CD4-positive, alpha-beta T cell (primary cell): ENCODE measurements at regions not wholly inside any gene's neighbourhood (a gene's known extent, or its start where the extent isn't known, plus 50 kb on each side); places are given as distances from the start of the nearest gene placed in this dataset.

Experiments
- ATAC-seq: fragments of 200-7000 bp; cut with Tn5 transposase; one replicate; pipeline ENCODE4 v1.10.0; 2022; ENCODE audit warnings: mild to moderate bottlenecking; ENCODE audit not compliant: poor library complexity
- CTCF ChIA-PET: fragments of 350-600 bp; sonication (Branson Sonifier 250); formaldehyde crosslinking; loops from one replicate; lab custom pipeline; 2021; ENCODE audit warnings: antibody characterized with exemption, inconsistent platforms; lab: Charles Lee
- POLR2A ChIA-PET: fragments of 350-600 bp; sonication (Branson Sonifier 250); formaldehyde crosslinking; loops from one replicate; lab custom pipeline; 2021; ENCODE audit warnings: antibody characterized with exemption, inconsistent platforms; lab: Charles Lee
- DNase-seq, 14 experiments: peaks; one replicate each; pipeline ENCODE4 v3.0.0-alpha.2; 2013 to 2020; ENCODE audit warnings: mixed read lengths in 2 of 14
- H3K27ac ChIP-seq, 2 donors: one replicate each; pipeline versions ENCODE4 v1.5.1 to v1.7.0; 2013; ENCODE audit warnings: low read length in 2 of 2, low read depth in 1 of 2, mild to moderate bottlenecking in 1 of 2
- H3K27me3 ChIP-seq, 2 experiments: 1 replicate in 1 of 2; 2 replicates in 1 of 2; pipeline versions ENCODE4 v1.6.1 to v1.7.0; 2013; ENCODE audit warnings: low read length in 2 of 2, control low read depth in 1 of 2, mild to moderate bottlenecking in 1 of 2, moderate library complexity in 1 of 2; ENCODE audit not compliant: insufficient read depth in 2 of 2, control insufficient read depth in 1 of 2
- H3K36me3 ChIP-seq: one replicate; pipeline ENCODE4 v1.6.1; 2013; ENCODE audit warnings: low read length, control low read depth; ENCODE audit not compliant: insufficient read depth
- H3K4me1 ChIP-seq: one replicate; pipeline ENCODE4 v1.6.1; 2013; ENCODE audit warnings: low read length, control low read depth; ENCODE audit not compliant: insufficient read depth
- H3K4me3 ChIP-seq: one replicate; pipeline ENCODE4 v1.5.1; 2013; ENCODE audit warnings: mild to moderate bottlenecking, low read length, moderate library complexity
- H3K9me3 ChIP-seq, 2 experiments: 1 replicate in 1 of 2; 2 replicates in 1 of 2; pipeline versions ENCODE4 v1.6.1 to v1.7.0; 2013; ENCODE audit warnings: low read length in 2 of 2, mild to moderate bottlenecking in 2 of 2, control low read depth in 1 of 2, moderate library complexity in 1 of 2; ENCODE audit not compliant: control insufficient read depth in 1 of 2, insufficient read depth in 1 of 2
- H3K27ac Mint-ChIP-seq: one replicate; pipeline ENCODE4 v1.8.0; 2020; ENCODE audit warnings: mixed read lengths
- H3K27me3 Mint-ChIP-seq: one replicate; pipeline ENCODE4 v1.8.0; 2021; ENCODE audit warnings: mixed read lengths
- H3K36me3 Mint-ChIP-seq: one replicate; pipeline ENCODE4 v1.8.0; 2021; ENCODE audit warnings: low read depth, mixed read lengths
- H3K4me1 Mint-ChIP-seq: one replicate; pipeline ENCODE4 v1.8.0; 2021; ENCODE audit warnings: low read depth, mixed read lengths
- H3K4me3 Mint-ChIP-seq: one replicate; pipeline ENCODE4 v1.8.0; 2020; ENCODE audit warnings: mild to moderate bottlenecking, mixed read lengths
- H3K9me3 Mint-ChIP-seq: one replicate; pipeline ENCODE4 v1.8.0; 2020; ENCODE audit warnings: mixed read lengths
- CTCF ChIP-seq: fragments of 200-600 bp; IDR thresholded peaks from one replicate; pipeline ENCODE4 v1.8.0; 2022; ENCODE audit warnings: antibody characterized with exemption, mild to moderate bottlenecking
- intact Hi-C, 2 experiments: fragments of 100-400 bp; cut with DNase I in 1 of 2; cut with micrococcal nuclease in 1 of 2; formaldehyde crosslinking; loops; one replicate each; pipeline versions ENCODE4 v1.15.1 to v1.9.0; 2023 to 2025; cut with DNase I, micrococcal nuclease

- Mint-ChIP-seq H3K9me3 (no peaks in the 10 kb centered on the region), H3K27ac (no peak overlapping the region), H3K27me3 (peaks cover 4% of the 10 kb centered on the region), H3K4me1 (no peaks in the 10 kb centered on the region), H3K4me3 (no peak overlapping the region), H3K36me3 (no peaks in the 10 kb centered on the region)
- Histone ChIP-seq H3K4me3 (no peak overlapping the region), H3K27me3 (no peaks in the 10 kb centered on the region), H3K9me3 (no peaks in the 10 kb centered on the region), H3K36me3 (no peaks in the 10 kb centered on the region), H3K4me1 (no peaks in the 10 kb centered on the region), H3K27ac (no peak overlapping the region)
- CTCF ChIA-PET = no interaction called here
- DNase-seq (no peak), ATAC-seq (no peak)
- POLR2A ChIA-PET = no interaction called here
- intact Hi-C loops = no loop called here
- TF ChIP-seq CTCF = no peak
Measured at GRCh38 chr5:168014433-168015123, 276.9 kb upstream of the WWC1 start.

GRCh38 chr5:168015506-168015905 is 275.9 kb upstream of the WWC1 start:
- H3K36me3 Mint-ChIP-seq = no peaks in the 10 kb centered on the region
- no peaks in the 10 kb centered on the region for H3K4me1 Mint-ChIP-seq
- DNase-seq = no peak
- POLR2A ChIA-PET = no interaction called here
- H3K9me3 ChIP-seq = no peaks in the 10 kb centered on the region
- no peak overlapping the region for H3K27ac ChIP-seq
- no peak for ATAC-seq
- no peak overlapping the region for H3K4me3 Mint-ChIP-seq
- no peaks in the 10 kb centered on the region for H3K27me3 ChIP-seq
- H3K36me3 ChIP-seq = no peaks in the 10 kb centered on the region
- CTCF ChIA-PET = no interaction called here
- no peak overlapping the region for H3K4me3 ChIP-seq
- H3K4me1 ChIP-seq = no peaks in the 10 kb centered on the region
- no peak overlapping the region for H3K27ac Mint-ChIP-seq
- H3K27me3 Mint-ChIP-seq = peaks cover 4% of the 10 kb centered on the region
- intact Hi-C loops = no loop called here
- no peak for TF ChIP-seq CTCF
- no peaks in the 10 kb centered on the region for H3K9me3 Mint-ChIP-seq

DNA sequence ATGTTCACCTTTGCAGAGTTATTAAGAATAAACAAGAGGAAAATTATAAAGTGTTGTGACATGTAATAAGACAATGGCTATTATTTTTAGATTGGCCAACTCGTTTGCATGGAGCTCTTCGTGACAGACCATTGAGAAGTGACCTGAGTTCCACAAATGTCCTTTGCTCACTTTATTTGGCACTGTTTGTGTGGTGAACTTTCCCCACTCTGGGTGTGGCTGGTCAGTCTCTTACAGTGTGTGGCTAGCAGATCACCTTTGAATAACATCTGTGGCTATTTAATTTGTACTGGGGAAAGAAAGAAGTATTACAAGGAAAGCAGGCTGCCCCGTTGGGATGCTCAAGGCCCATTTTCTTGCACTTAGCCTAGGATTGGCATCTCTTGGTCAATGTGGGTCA is 274.1 kb upstream of the WWC1 start:
- H3K27ac ChIP-seq = no peak overlapping the region
- ChIA-PET POLR2A (no interaction called here), CTCF (no interaction called here)
- no peak for DNase-seq
- Mint-ChIP-seq H3K4me3 (no peak overlapping the region), H3K9me3 (no peaks in the 10 kb centered on the region), H3K27me3 (peaks cover 4% of the 10 kb centered on the region), H3K4me1 (no peaks in the 10 kb centered on the region), H3K27ac (no peak overlapping the region), H3K36me3 (no peaks in the 10 kb centered on the region)
- no peaks in the 10 kb centered on the region for H3K27me3 ChIP-seq
- TF ChIP-seq CTCF = no peak
- intact Hi-C loops = no loop called here
- H3K9me3 ChIP-seq = no peaks in the 10 kb centered on the region
- H3K4me3 ChIP-seq = no peak overlapping the region
- no peaks in the 10 kb centered on the region for H3K4me1 ChIP-seq
- H3K36me3 ChIP-seq = no peaks in the 10 kb centered on the region
- no peak for ATAC-seq
